HG03064 (cell line): ENCODE measurements at regions not wholly inside any gene's neighbourhood (a gene's known extent, or its start where the extent isn't known, plus 50 kb on each side); places are given as distances from the start of the nearest gene placed in this dataset.

Experiments
- ATAC-seq: cut with Tn5 transposase; IDR thresholded peaks from one replicate; pipeline ENCODE4 v1.9.1; 2021; ENCODE audit warnings: low read depth; ENCODE audit not compliant: unreplicated experiment

DNA sequence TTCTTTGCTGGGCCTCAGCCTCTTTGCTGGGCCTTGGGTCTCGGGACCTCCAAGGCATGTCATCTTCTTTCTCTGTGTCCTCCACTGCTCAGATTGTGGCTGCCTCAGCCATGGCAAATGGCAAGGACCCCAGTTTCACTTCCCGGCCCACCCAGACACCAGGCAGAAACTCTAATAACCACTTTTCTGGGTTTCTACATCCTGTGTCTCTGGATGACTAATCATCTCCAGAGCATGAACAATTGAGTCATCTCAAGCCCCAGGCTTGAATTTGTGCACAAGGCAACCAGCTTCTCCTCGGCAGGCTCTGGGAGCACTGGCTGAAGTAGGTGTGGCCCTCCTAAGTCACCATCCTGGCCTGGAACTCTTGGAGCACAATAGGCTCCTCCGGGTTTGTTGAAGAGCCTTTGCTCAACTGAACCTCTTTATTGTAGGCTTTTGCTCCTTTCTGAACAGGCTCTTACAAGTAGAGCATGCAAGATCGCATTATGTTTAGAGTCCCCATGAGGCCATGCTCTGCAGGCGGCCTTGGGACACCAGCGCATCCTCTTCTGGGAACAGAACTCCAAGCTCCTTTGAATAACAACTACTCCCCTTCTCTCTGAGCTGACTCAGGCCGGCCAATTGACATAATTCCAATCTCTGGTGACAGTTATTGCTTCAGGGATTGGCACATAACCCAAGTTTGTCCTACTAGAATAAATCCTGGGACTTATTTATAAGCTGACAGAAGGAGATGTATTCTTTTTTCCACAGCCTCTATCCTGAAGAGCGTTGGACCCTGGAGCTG lies 218.1 kb downstream of the WDR11 start:
- peak; percentile 74 for ATAC-seq

DNA sequence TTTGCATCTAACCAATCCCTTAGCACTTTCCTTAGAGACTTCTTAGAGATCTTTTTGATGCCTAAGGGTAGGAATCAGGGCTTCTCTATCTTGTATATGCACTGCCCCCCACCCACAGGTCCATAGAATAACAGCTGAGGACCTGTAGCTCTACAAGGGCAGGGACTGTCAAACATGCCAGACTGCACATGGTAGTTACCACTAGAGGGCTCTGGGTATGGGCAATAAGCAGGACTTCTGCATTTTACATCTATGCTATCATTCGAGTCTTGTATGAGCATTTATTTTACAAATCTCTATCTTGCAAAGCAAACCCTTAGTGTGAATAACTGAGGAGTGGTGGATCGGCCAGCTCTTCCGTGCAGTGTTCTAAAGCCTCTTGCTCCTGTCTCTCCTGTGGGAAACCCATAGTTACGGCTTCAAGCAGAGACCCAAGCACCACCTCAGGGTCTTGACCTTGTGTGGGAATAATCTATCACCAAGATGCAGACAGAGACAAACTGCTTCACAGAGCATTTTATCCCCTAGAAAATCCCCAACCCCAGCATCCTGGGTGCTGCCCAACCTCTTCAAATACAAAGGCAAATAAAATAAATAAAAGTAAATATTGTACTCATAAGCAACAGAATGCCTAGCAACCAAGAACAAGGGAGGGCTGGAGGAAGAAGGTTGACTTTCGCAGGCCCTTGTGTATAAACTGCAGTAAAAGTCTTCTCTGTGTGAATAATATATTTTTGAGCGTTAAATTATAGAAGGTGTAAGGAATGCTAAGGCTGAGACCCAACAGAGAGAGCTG lies 219.3 kb downstream of the WDR11 start:
- no peak for ATAC-seq

DNA sequence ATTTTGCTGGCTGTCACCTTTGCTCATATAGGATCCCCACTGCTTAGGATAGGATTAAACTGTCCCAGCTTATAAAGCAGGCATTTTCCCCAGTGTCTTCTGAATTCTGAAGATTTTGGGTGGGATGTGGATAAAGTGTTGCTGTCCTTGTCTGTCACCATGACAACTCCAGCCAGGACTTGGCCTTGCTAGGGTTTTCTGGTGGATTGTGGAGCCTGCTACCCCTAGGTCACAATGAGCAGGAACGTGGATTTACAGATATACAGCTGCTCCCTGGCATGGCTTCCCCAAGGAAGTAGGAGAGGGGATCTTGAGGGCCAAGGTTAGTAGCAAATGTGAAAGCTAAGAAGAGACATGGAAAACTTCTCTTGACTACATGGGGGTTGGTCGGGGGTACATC lies 220.7 kb downstream of the WDR11 start:
- no peak for ATAC-seq

DNA sequence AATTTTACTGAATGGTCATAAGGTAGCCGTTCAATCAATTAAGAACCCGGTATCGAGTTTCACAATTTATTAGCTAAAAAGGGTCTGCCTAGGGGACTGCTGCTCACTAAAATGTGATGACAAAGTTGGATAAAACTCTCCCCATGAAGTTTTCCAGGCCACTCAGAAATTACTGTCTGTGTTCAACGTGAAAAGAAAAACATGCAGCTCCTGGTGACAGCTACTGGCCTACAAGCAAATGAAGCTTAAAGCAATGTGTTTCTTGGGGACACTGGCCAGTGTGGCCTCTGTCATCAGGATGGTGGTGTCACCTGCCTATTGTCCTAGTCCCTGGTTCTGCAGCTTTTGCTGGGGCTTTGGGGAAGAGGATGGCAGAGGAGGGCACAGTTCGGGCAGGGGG lies 222.6 kb downstream of the WDR11 start:
- ATAC-seq = no peak

DNA sequence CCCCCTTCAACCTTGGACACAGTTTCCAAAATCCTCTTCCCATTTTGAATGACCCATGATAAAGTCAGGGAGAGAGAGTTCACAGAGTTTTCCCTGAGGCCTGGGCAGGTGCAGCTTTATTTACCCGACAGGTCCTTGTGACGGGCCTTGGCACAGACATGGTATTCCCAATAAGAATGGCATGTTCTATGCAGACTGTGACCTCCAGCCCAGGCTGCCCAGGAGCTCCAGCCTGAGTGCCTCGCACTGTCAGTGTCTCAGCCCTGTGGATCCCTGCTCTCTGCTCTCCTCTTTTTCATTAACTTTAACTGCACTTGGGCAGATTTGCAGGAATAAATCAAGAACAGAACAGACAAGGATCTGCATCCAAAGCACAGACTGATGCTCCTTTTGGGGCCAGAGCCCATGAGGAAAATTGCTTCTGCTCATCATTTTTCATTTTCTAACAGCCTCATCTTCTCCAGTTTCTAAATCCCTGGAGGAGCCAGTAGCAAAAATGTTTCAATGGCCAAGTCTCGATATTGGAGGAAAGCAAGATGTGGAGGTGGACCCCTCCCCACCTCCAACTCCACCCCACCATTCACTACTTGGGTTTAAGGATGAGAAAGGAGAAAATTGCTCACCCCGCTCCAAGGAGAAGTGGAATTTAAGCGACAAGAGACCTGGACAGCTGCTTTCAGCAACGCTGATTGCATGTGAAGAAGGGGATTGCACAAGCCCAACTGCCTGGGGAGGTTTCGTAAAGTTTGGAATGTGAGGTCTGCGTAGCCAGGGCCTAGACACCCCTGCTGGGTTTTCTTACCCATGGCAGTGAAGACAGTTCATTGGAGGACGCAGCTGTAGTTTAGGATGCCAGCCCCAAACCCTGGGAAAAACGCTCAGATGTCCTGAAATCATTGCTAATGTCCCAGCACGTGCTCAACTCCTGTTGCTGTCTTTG lies 225.9 kb downstream of the WDR11 start:
- ATAC-seq = no peak

DNA sequence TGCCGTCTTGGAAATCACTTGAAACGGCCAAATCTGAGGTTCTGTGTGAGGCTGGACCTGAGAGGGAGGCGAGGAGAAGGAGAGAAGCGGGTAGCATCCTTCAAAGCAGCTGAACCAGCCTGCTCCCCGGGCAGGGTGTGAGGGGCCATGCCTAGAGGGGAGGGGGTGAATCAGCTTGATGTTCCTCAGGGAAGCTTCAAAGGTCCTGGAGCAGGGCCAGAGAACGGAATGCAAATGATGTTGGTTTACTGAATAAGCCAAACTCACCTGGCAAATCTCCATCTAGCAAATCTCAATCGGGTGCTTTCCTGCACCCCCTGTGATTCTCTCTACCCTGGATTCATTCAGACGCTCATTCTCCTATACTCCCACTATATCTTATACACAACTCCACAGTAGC lies 226.9 kb downstream of the WDR11 start:
- no peak for ATAC-seq

DNA sequence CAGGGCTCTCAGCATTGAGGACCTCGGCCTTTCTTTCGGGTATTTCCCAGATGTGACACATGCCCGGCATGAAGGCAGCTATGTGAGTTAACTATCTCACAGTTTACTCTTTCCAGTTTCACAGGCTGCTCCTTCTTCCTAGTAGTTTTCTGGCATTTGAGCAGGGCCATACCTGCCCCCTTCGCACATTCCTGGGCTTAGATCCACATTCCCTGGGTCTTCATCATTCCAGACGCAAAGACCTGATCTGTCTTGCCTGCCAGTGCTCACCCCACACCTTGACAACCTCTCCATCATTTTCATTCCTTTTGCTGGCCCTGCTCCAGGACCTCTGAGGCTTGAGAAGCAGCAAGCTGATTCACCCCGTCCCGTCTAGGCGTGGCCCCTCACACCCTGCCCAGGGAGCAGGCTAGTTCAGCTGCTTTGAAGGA lies 227.5 kb downstream of the WDR11 start:
- ATAC-seq = no peak

DNA sequence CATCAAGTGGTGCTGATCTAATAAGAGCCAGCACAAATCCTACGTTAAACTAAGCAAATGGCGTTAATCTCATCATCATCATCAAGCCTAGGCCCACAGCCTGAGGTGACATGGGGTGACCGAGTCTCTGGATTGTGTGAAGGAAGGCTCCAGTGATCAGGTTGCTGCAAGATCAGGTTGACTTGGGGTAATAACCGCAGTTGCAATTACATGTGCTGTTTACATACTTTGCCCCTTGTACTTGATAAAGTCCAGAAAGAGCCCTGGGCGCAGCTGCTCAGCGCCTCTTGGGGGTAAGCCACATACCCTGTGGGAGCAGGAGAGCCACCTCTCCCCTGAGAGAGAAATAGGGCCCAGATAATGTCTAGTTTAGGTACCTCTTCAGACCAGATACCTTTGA lies 228.1 kb downstream of the WDR11 start:
- no peak for ATAC-seq

DNA sequence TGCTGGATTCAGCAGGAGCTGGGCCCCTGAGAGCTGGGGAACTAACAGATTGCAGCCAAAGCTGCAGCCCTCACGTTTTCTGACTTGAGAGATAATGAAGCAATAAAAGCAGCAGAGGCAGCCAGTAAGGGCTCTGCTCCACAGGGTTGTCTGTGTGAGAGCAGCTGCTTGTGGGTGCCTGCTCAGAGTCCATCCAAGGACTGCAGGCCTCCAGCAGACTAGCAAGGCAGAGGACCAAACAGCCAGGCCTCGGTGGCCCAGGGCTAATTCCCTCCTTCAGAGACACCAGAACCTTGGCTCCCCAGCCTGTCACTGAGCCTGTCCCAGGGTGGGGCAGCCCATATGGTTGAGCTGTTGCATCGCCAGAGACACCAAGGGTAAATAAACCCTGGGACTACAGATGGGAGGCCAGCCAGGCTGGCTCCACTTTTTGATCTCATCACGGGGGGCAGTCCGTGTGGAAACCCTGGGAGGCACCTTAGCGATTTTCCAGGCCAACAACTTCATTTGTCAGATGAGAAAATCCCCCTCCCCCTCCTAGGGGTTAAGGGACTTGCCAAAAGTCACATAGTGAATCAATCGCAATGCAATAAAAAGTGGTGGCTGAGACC lies 229.2 kb downstream of the WDR11 start:
- ATAC-seq = no peak

DNA sequence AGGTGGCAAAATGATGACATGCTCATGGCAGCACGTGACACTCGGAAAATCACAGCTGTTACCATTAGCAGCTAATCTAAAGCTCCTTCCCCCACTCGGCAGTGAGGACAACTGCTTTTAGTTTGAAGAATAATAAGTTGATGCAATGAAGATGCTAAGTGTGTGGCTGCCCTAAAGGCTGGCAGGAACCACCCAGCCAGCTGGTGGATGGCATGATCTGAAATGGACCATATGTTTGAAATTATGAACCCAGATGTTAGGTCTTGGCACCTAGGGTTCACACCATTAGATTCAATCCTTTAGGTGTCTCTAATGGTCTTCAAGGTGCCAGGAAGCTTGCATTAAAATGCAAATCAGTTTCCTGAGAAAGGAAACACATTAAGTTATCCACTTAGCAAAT lies 230.1 kb downstream of the WDR11 start:
- no peak for ATAC-seq

DNA sequence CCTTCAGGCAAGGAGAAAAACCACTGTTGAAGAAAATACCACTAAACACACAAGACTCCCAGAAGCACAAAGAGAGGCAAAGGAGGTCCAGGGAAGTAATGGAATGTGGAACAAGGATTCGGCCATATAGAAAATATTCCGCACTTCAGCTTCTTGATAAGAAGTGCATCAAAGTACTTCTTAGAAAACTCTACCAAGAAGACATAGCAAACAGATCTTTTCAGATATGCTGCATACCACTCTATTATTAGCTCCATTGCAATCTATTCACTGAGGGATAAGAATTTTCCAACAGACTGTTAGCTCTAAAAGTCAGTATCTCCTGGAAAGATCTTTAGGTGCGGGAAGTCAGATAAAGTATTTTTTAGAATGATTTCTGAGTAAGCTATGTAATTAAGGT lies 231.8 kb downstream of the WDR11 start:
- ATAC-seq = no peak

DNA sequence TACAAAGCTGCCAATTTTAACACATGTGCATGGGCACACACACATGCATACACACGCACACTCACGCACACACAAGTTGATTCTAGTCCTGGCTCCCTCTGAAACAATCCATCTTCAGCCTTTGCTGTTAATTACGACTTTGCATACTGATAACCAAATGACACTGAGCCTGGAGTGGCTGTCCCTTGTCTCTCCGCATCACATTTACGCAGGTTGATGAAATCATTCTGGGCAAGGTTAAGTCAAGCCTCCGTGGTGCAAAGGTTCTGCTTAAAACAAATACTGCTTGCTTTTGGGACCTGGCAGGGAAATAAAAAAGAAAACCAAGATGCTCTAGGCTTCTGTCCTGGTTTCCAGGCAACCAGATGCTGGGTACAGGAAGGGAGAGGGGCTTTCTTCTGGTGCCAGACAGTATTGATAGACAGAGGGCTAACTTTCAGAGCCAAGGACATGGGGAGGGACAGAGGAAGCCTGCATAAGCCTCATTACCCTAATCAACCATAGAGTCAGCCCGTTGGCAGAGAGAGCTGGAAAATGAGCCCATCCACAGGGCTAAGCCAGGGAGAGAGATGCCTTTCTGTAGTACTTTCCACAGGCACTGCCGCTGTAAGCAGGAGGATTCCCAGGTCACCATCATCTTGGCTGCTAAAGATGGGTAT lies 233.0 kb downstream of the WDR11 start:
- ATAC-seq = no peak

DNA sequence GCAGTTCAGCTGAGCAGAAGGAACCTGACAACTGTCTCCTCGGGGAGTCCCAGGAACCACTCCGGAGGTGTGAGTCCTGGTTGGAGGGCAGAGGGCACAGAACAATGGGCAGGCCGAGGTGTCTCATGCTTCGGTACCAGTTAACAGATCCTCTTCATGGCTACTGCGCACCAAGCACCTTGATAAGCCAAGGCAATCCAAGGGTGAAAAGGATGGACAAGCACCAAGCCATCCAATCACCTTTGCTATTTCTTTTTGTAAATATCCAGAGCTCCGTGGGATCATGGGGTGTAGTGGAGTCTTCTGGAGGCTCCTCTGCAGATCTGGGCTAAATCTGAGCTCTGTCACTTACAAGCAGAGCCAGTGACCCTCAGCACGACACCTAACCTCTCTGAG lies 233.5 kb downstream of the WDR11 start:
- no peak for ATAC-seq

DNA sequence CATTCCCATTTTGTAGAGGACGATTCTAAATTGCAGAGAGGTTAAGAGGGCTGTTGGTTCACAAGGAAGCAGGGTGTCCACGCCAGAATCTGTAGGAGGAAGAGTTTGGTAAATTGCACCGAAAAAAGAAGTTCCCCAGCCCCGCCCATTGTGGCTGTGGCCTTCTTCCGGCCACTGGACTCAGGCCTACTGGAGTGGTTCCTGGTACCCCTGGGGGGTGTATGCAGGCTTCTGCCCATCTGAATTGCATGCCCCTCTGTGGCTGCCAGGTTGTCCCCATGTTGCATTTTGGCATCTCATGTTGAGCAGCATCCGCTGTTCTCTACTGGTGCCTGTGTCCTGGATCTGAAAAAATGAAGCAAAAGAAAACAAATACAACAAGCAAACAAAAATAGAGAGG lies 234.2 kb downstream of the WDR11 start:
- no peak for ATAC-seq

DNA sequence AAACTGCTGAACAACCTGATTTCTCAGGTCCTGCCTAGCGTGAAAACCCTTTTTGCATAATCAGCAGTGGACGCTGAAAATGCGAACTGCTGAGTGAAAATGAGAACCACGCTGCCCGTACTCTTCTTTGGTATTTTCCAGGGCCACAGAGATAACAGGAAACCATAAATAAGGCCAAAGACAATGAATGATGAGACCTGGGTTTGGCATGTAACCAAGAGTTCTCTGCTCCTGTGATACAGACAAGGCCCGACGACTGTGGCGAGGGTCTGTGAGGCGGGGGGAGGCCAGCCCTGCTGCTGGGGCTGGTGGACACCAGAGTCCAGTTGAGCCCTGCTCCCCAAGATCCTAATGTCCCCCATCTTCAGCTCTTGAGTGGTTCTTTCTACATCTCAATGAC lies 236.0 kb downstream of the WDR11 start:
- ATAC-seq = no peak

DNA sequence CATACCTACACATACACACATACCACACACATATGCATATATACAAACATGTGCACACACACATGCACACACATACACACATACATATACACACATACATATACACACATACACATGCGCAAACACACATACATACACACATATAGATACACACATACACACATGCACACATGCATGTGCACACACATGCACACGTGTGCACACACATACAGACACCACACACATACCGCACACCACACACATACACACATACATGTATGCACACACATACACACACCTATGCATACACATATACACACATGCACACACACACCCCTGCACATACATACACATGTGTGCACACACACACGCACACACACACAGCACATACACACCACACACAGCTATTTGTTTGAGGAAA lies 236.5 kb downstream of the WDR11 start:
- ATAC-seq = no peak

DNA sequence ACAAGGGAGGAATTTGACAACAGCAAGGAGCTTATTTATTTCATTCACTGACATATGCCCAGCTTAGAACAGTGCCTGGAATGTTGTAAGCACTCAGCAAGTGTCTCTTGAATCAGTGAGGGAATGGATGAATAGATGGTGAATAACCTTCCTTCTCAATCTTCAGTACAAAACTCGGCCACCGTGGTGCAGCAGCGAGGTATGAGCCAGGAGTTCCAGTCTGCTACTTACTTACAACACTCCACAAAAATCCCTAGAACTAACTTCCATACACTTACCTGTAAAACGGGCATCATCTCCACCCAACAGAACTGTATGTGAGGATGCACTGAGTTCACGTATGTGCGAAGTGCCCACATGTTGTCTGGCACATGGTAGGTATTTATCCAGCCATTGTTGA lies 237.4 kb downstream of the WDR11 start:
- no peak for ATAC-seq

DNA sequence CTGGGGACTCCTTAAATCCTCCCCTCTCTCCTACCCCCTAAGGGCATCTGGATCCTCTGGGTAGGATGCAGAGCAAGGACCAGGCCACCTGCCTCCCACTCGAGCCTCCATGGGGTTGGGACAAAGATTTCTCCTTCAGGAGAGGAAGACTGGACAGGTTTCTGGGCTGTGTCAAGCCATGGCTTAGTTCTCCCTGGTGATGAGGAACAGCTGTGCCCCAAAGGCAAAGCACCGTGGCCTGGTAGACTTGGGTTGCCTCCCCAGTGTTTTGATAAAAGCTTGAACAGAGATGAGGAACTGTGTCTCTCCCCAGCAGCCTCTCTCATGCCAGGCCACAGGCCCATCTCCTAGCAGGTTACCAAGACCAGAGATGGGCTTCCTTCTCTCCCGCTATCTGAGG lies 238.3 kb downstream of the WDR11 start:
- no peak for ATAC-seq

DNA sequence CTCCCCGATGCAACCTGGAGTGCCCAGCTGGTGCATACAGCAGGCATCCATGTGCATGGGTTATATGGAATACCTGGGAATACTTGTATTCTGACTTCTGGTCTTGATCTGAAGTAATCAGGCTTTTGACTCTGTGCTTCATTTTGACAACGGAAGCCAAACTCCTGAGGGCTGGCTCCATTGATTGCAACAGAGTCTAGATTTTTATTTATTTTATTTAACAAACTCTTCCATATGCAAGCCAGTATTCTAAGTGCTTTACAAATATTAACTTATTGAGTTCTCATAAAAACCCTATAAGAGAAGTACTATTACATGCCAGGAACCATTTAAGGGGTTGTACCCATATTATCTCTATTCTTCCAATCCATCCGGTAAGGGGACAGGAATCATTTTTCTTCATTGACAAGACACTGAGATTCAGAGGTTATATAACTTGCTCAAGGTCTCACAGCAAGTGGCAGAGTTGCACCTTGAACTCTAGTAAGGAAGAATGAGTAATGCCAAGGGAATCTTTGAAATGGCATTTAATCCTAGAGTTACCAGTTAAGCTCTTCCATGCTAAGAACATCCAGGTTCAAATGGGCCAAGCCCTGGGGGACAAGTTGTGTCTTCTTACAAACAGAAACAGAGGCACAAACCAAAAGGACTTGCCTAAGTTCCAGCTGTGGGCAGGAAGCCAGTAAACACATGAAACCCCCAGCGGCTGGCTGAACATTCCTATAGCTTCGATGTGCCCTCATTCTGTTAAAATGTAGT lies 241.0 kb downstream of the WDR11 start:
- ATAC-seq = no peak
